IPS-18a (cell line): ENCODE measurements at regions not wholly inside any gene's neighbourhood (a gene's known extent, or its start where the extent isn't known, plus 50 kb on each side); places are given as distances from the start of the nearest gene placed in this dataset.
"Not testable (repeated sequence)": the region's sequence is repeated elsewhere in the genome, so short reads cannot be mapped to it uniquely, and the experiment has no call there.

Experiments used
- H3K27ac ChIP-seq: one replicate; pipeline ENCODE4 v1.5.1; 2013; ENCODE audit warnings: low read length
- H3K27me3 ChIP-seq: one replicate; pipeline ENCODE4 v1.6.1; 2013; ENCODE audit warnings: mild to moderate bottlenecking, low read length; ENCODE audit not compliant: control insufficient read depth, insufficient read depth
- H3K36me3 ChIP-seq: one replicate; pipeline ENCODE4 v1.6.1; 2013; ENCODE audit warnings: low read depth, low read length; ENCODE audit not compliant: control insufficient read depth
- H3K4me1 ChIP-seq: one replicate; pipeline ENCODE4 v1.6.1; 2013; ENCODE audit warnings: low read depth, low read length; ENCODE audit not compliant: control insufficient read depth
- H3K4me3 ChIP-seq: one replicate; pipeline ENCODE4 v1.5.1; 2013; ENCODE audit warnings: low read length
- H3K9ac ChIP-seq: one replicate; pipeline ENCODE4 v1.6.1; 2013; ENCODE audit warnings: mild to moderate bottlenecking, low read length, moderate library complexity
- H3K9me3 ChIP-seq: one replicate; pipeline ENCODE4 v1.6.1; 2013; ENCODE audit warnings: low read depth, low read length; ENCODE audit not compliant: control insufficient read depth

- H3K4me1 ChIP-seq, result peaks cover 15% of the 10 kb centered on the region
- H3K9ac ChIP-seq, result no peak overlapping the region
- peaks cover 10% of the 10 kb centered on the region for H3K9me3 ChIP-seq
- H3K36me3 ChIP-seq, result no peaks in the 10 kb centered on the region
- no peaks in the 10 kb centered on the region for H3K27me3 ChIP-seq
- H3K4me3 ChIP-seq, result no peak overlapping the region
- no peak overlapping the region for H3K27ac ChIP-seq
Measured at GRCh38 chr10:62694537-62695126, 109.9 kb upstream of the ADO start.

- H3K9me3 ChIP-seq, result peaks cover 10% of the 10 kb centered on the region
- no peak overlapping the region for H3K27ac ChIP-seq
- H3K4me3 ChIP-seq, result no peak overlapping the region
- no peaks in the 10 kb centered on the region for H3K27me3 ChIP-seq
- H3K4me1 ChIP-seq, result peaks cover 13% of the 10 kb centered on the region
- H3K36me3 ChIP-seq, result no peaks in the 10 kb centered on the region
- H3K9ac ChIP-seq, result no peak overlapping the region
Measured at GRCh38 chr10:62696798-62697197, 107.7 kb upstream of the ADO start.

- no peak overlapping the region for H3K4me3 ChIP-seq
- no peak overlapping the region for H3K9ac ChIP-seq
- no peaks in the 10 kb centered on the region for H3K36me3 ChIP-seq
- H3K9me3 ChIP-seq, result peaks cover 10% of the 10 kb centered on the region
- H3K4me1 ChIP-seq, result no peaks in the 10 kb centered on the region
- no peaks in the 10 kb centered on the region for H3K27me3 ChIP-seq
- H3K27ac ChIP-seq, result no peak overlapping the region
Measured at GRCh38 chr10:62699148-62699547, 105.4 kb upstream of the ADO start.

- H3K27me3 ChIP-seq, H3K36me3 ChIP-seq, H3K9me3 ChIP-seq, H3K4me1 ChIP-seq, H3K27ac ChIP-seq, H3K9ac ChIP-seq, H3K4me3 ChIP-seq: not testable (repeated sequence)
Measured at GRCh38 chr10:62704121-62704520, 100.4 kb upstream of the ADO start.

- no peak overlapping the region for H3K27ac ChIP-seq
- H3K4me3 ChIP-seq, result no peak overlapping the region
- H3K9me3 ChIP-seq, result no peaks in the 10 kb centered on the region
- H3K4me1 ChIP-seq, result no peaks in the 10 kb centered on the region
- no peaks in the 10 kb centered on the region for H3K36me3 ChIP-seq
- H3K27me3 ChIP-seq, result no peaks in the 10 kb centered on the region
- no peak overlapping the region for H3K9ac ChIP-seq
Measured at GRCh38 chr10:62705789-62706188, 98.7 kb upstream of the ADO start.

- no peaks in the 10 kb centered on the region for H3K4me1 ChIP-seq
- no peaks in the 10 kb centered on the region for H3K27me3 ChIP-seq
- H3K27ac ChIP-seq, result no peak overlapping the region
- H3K36me3 ChIP-seq, result no peaks in the 10 kb centered on the region
- no peak overlapping the region for H3K4me3 ChIP-seq
- H3K9ac ChIP-seq, result no peak overlapping the region
- no peaks in the 10 kb centered on the region for H3K9me3 ChIP-seq
Measured at GRCh38 chr10:62707810-62708209, 96.7 kb upstream of the ADO start.

- Histone ChIP-seq H3K36me3 (no peaks in the 10 kb centered on the region), H3K4me3 (no peak overlapping the region), H3K4me1 (no peaks in the 10 kb centered on the region), H3K9ac (no peak overlapping the region), H3K27ac (no peak overlapping the region), H3K27me3 (no peaks in the 10 kb centered on the region), H3K9me3 (no peaks in the 10 kb centered on the region)
Measured at GRCh38 chr10:62708569-62708968, 96.0 kb upstream of the ADO start.

- H3K36me3 ChIP-seq, result no peaks in the 10 kb centered on the region
- H3K4me1 ChIP-seq, result no peaks in the 10 kb centered on the region
- H3K4me3 ChIP-seq, result no peak overlapping the region
- no peak overlapping the region for H3K27ac ChIP-seq
- H3K27me3 ChIP-seq, result no peaks in the 10 kb centered on the region
- H3K9me3 ChIP-seq, result no peaks in the 10 kb centered on the region
- H3K9ac ChIP-seq, result no peak overlapping the region
Measured at GRCh38 chr10:62709200-62709599, 95.3 kb upstream of the ADO start.

GRCh38 chr10:62710182-62710581, 94.3 kb upstream of the ADO start:
- no peaks in the 10 kb centered on the region for H3K27me3 ChIP-seq
- no peaks in the 10 kb centered on the region for H3K9me3 ChIP-seq
- no peaks in the 10 kb centered on the region for H3K36me3 ChIP-seq
- H3K4me3 ChIP-seq, result no peak overlapping the region
- no peak overlapping the region for H3K9ac ChIP-seq
- no peak overlapping the region for H3K27ac ChIP-seq
- H3K4me1 ChIP-seq, result no peaks in the 10 kb centered on the region

- no peaks in the 10 kb centered on the region for H3K4me1 ChIP-seq
- no peak overlapping the region for H3K4me3 ChIP-seq
- no peak overlapping the region for H3K9ac ChIP-seq
- no peaks in the 10 kb centered on the region for H3K36me3 ChIP-seq
- H3K27ac ChIP-seq, result no peak overlapping the region
- no peaks in the 10 kb centered on the region for H3K27me3 ChIP-seq
- no peaks in the 10 kb centered on the region for H3K9me3 ChIP-seq
Measured at GRCh38 chr10:62715383-62715782, 89.1 kb upstream of the ADO start.

- H3K9me3 ChIP-seq, result no peaks in the 10 kb centered on the region
- H3K4me1 ChIP-seq, result no peaks in the 10 kb centered on the region
- no peaks in the 10 kb centered on the region for H3K36me3 ChIP-seq
- no peak overlapping the region for H3K4me3 ChIP-seq
- H3K27ac ChIP-seq, result no peak overlapping the region
- no peak overlapping the region for H3K9ac ChIP-seq
- H3K27me3 ChIP-seq, result no peaks in the 10 kb centered on the region
Measured at GRCh38 chr10:62718585-62718984, 85.9 kb upstream of the ADO start.

- H3K4me1 ChIP-seq, result no peaks in the 10 kb centered on the region
- no peak overlapping the region for H3K9ac ChIP-seq
- no peaks in the 10 kb centered on the region for H3K36me3 ChIP-seq
- no peak overlapping the region for H3K27ac ChIP-seq
- no peaks in the 10 kb centered on the region for H3K27me3 ChIP-seq
- no peak overlapping the region for H3K4me3 ChIP-seq
- H3K9me3 ChIP-seq, result no peaks in the 10 kb centered on the region
Measured at GRCh38 chr10:62719061-62719460, 85.5 kb upstream of the ADO start.
